Testis (tissue), 2 donors: ENCODE measurements at regions not wholly inside any gene's neighbourhood (a gene's known extent, or its start where the extent isn't known, plus 50 kb on each side); places are given as distances from the start of the nearest gene placed in this dataset.

Experiments
- CTCF ChIP-seq, 3 experiments: fragments of 450-650 bp in 2 of 3; fragments of 200-600 bp in 1 of 3; sonication (generic) in 1 of 3; IDR thresholded peaks; one replicate each; pipeline ENCODE4 v1.5.1; 2016 to 2019; ENCODE audit warnings: antibody characterized with exemption in 3 of 3, mild to moderate bottlenecking in 2 of 3, moderate library complexity in 1 of 3
- POLR2A ChIP-seq: fragments of 450-650 bp; IDR thresholded peaks from one replicate; pipeline ENCODE4 v1.6.1; 2017; ENCODE audit warnings: antibody characterized with exemption, mild to moderate bottlenecking, moderate library complexity

GRCh38 chr7:118995350-118995749 is 770.8 kb downstream of the ANKRD7 start:
- TF ChIP-seq CTCF (IDR thresholded peaks at IDR 0.05) (no peak), POLR2A (no peak)
